A673 (cell line): ENCODE measurements at regions not wholly inside any gene's neighbourhood (a gene's known extent, or its start where the extent isn't known, plus 50 kb on each side); places are given as distances from the start of the nearest gene placed in this dataset.
"Not testable (repeated sequence)": the region's sequence is repeated elsewhere in the genome, so short reads cannot be mapped to it uniquely, and the experiment has no call there.

Experiments
- CTCF ChIP-seq: fragments of 300-800, 200-600 bp; sonication (generic); conservative IDR thresholded peaks from 2 replicates; pipeline ENCODE4 v1.5.1; 2017; ENCODE audit warnings: low read depth, mild to moderate bottlenecking, antibody characterized with exemption, low read length, moderate library complexity, mixed read lengths
- EZH2 ChIP-seq: fragments of 200-600 bp; sonication (generic); IDR thresholded peaks from 2 replicates; pipeline ENCODE4 v1.6.1; 2017; ENCODE audit warnings: borderline replicate concordance, low read depth, mild to moderate bottlenecking, mixed read lengths, antibody characterized with exemption, low read length; ENCODE audit not compliant: poor library complexity, severe bottlenecking

DNA sequence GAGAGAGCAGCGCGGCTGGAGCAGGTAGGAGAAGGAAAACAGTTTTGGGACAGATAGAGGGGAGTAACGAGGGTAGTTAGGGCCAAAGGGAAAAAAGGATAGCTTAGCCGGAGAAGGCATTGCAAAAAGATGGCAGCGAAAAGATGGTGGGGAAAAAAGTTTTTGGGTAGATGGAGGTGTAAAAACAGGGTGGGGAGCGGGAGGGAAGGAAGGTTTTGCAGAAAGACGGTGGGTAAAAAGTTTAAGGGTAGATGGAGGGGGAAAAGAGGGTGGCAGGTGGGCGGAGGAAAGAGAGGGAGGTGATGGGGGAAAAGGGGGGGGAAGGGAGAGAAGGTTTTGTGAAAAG lies 174.2 kb downstream of the USP22 start:
- TF ChIP-seq CTCF, EZH2: not testable (repeated sequence)
